Astrocyte (in vitro differentiated cells and primary cell): ENCODE measurements at regions not wholly inside any gene's neighbourhood (a gene's known extent, or its start where the extent isn't known, plus 50 kb on each side); places are given as distances from the start of the nearest gene placed in this dataset.

Source experiments
- DNase-seq: peaks from one replicate; pipeline ENCODE4 v3.0.0-alpha.2; 2010; ENCODE audit warnings: low read depth
- FAIRE-seq: peaks from 2 replicates; lab custom pipeline; 2011; peaks lifted over from hg19 to GRCh38; lab: Jason Lieb, UNC
- H2AFZ ChIP-seq: 2 replicates; pipeline ENCODE4 v1.6.0; 2012; ENCODE audit warnings: low read depth, low read length, inconsistent platforms
- H3K27ac ChIP-seq: 2 replicates; pipeline ENCODE4 v1.5.1; 2011; ENCODE audit warnings: low read depth, low read length, inconsistent platforms
- H3K27me3 ChIP-seq: 2 replicates; pipeline ENCODE4 v1.6.0; 2011; ENCODE audit warnings: low read length, inconsistent platforms; ENCODE audit not compliant: insufficient read depth
- H3K36me3 ChIP-seq: 2 replicates; pipeline ENCODE4 v1.5.1; 2011; ENCODE audit warnings: low read length, inconsistent platforms; ENCODE audit not compliant: insufficient read depth
- H3K4me1 ChIP-seq: 2 replicates; pipeline ENCODE4 v1.5.1; 2011; ENCODE audit warnings: low read length, inconsistent platforms; ENCODE audit not compliant: insufficient read depth
- H3K4me2 ChIP-seq: 2 replicates; pipeline ENCODE4 v1.6.0; 2012; ENCODE audit warnings: low read length, inconsistent platforms
- H3K4me3 ChIP-seq: 2 replicates; pipeline ENCODE4 v1.5.1; 2011; ENCODE audit warnings: low read depth, mild to moderate bottlenecking, low read length, inconsistent platforms; ENCODE audit not compliant: insufficient read depth
- H3K79me2 ChIP-seq: 2 replicates; pipeline ENCODE4 v1.6.0; 2012; ENCODE audit warnings: mild to moderate bottlenecking, low read length, inconsistent platforms; ENCODE audit not compliant: insufficient read depth
- H3K9ac ChIP-seq: 2 replicates; pipeline ENCODE4 v1.6.0; 2012; ENCODE audit warnings: mild to moderate bottlenecking, low read length, inconsistent platforms
- H3K9me3 ChIP-seq: 2 replicates; pipeline ENCODE4 v1.5.1; 2012; ENCODE audit warnings: low read depth, mild to moderate bottlenecking, low read length, inconsistent platforms; ENCODE audit not compliant: insufficient read depth
- H4K20me1 ChIP-seq: 2 replicates; pipeline ENCODE4 v1.6.0; 2012; ENCODE audit warnings: low read length, inconsistent platforms; ENCODE audit not compliant: insufficient read depth
- H3K27ac Mint-ChIP-seq: one replicate; pipeline ENCODE4 v1.8.0; 2021; ENCODE audit warnings: mild to moderate bottlenecking, mixed read lengths; ENCODE audit not compliant: unreplicated experiment
- H3K27me3 Mint-ChIP-seq: one replicate; pipeline ENCODE4 v1.8.0; 2021; ENCODE audit warnings: low read depth, mixed read lengths; ENCODE audit not compliant: unreplicated experiment
- H3K36me3 Mint-ChIP-seq: one replicate; pipeline ENCODE4 v1.8.0; 2021; ENCODE audit warnings: low read depth, mixed read lengths; ENCODE audit not compliant: unreplicated experiment
- H3K4me1 Mint-ChIP-seq: one replicate; pipeline ENCODE4 v1.8.0; 2021; ENCODE audit warnings: low read depth, mixed read lengths; ENCODE audit not compliant: unreplicated experiment
- H3K4me3 Mint-ChIP-seq: one replicate; pipeline ENCODE4 v1.8.0; 2021; ENCODE audit warnings: mild to moderate bottlenecking, moderate library complexity, mixed read lengths; ENCODE audit not compliant: unreplicated experiment
- H3K9me3 Mint-ChIP-seq: one replicate; pipeline ENCODE4 v1.8.0; 2021; ENCODE audit warnings: mild to moderate bottlenecking, mixed read lengths; ENCODE audit not compliant: unreplicated experiment
- EZH2 ChIP-seq: IDR thresholded peaks from 2 replicates; pipeline ENCODE4 v1.6.1; 2012; ENCODE audit warnings: mild to moderate bottlenecking, low read length, inconsistent platforms; ENCODE audit not compliant: insufficient read depth
- TF ChIP-seq, protein P1 (sequence below): IDR thresholded peaks from 2 replicates; pipeline ENCODE4 v1.5.1; 2011; ENCODE audit warnings: low read depth, mild to moderate bottlenecking, inconsistent platforms, low read length, moderate library complexity; ENCODE audit not compliant: insufficient read depth

DNA sequence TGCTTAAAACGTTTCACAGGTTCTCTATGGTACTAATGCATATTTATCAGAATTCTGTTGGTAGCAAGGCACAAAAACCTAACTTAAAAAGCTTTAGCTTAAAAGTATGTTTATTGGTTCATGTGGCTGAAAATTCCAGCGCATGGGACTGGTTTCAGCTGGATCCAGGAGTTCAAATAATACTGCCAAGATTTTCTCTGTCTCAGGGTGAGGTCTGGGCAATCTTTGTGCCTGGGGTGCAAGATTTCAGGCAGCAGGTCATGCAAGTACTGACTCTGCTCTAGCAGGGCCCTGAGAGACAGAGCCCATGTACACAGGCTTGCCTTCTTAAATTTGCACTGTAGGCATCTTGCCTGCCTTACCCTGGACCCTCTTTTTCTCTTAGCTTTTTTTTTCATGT lies 134.2 kb upstream of the GAS1 start:
- H3K9ac ChIP-seq = no peak overlapping the region
- TF ChIP-seq, protein P1, sequence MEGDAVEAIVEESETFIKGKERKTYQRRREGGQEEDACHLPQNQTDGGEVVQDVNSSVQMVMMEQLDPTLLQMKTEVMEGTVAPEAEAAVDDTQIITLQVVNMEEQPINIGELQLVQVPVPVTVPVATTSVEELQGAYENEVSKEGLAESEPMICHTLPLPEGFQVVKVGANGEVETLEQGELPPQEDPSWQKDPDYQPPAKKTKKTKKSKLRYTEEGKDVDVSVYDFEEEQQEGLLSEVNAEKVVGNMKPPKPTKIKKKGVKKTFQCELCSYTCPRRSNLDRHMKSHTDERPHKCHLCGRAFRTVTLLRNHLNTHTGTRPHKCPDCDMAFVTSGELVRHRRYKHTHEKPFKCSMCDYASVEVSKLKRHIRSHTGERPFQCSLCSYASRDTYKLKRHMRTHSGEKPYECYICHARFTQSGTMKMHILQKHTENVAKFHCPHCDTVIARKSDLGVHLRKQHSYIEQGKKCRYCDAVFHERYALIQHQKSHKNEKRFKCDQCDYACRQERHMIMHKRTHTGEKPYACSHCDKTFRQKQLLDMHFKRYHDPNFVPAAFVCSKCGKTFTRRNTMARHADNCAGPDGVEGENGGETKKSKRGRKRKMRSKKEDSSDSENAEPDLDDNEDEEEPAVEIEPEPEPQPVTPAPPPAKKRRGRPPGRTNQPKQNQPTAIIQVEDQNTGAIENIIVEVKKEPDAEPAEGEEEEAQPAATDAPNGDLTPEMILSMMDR = no peak
- no peak for TF ChIP-seq EZH2
- H3K27ac Mint-ChIP-seq = no peak overlapping the region

DNA sequence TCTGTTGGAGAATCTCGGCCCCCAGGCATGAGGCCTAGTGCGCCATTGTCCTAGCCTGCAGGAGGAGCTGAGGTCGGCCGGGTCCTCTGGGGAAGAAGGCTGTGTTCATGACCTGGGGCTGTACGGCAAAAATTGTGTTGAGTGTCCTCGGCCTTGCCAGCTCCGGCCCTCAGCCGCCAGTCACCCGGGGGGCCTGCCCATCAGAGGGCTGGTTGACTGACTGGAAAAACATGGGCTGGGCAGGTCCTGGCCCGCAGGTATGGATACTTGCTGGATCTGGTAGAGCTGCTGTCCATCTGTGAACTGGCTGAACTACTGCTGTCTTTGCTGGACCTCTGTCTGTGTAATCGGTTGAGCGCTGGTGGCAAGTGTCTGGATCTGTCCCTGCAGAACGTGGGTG lies 136.7 kb upstream of the GAS1 start:
- H3K4me3 Mint-ChIP-seq = no peak overlapping the region
- no peaks in the 10 kb centered on the region for H3K27me3 ChIP-seq
- H3K4me2 ChIP-seq = no peak overlapping the region
- H3K4me1 Mint-ChIP-seq = peaks cover 4% of the 10 kb centered on the region
- H4K20me1 ChIP-seq = no peaks in the 10 kb centered on the region
- DNase-seq = no peak
- peaks cover 6% of the 10 kb centered on the region for H3K9me3 Mint-ChIP-seq
- FAIRE-seq = no peak
- H3K27me3 Mint-ChIP-seq = peaks cover 6% of the 10 kb centered on the region
- H3K9ac ChIP-seq = no peak overlapping the region
- H3K36me3 ChIP-seq = no peaks in the 10 kb centered on the region
- no peak for TF ChIP-seq EZH2
- no peak overlapping the region for H3K4me3 ChIP-seq
- no peaks in the 10 kb centered on the region for H3K4me1 ChIP-seq
- H2AFZ ChIP-seq = no peak overlapping the region
- no peaks in the 10 kb centered on the region for H3K79me2 ChIP-seq
- no peak overlapping the region for H3K27ac Mint-ChIP-seq
- no peaks in the 10 kb centered on the region for H3K9me3 ChIP-seq
- no peaks in the 10 kb centered on the region for H3K36me3 Mint-ChIP-seq
- no peak overlapping the region for H3K27ac ChIP-seq

More for the DNA sequence above, 134.2 kb upstream of the GAS1 start:
- Histone ChIP-seq H2AFZ (no peak overlapping the region), H3K4me2 (no peak overlapping the region), H3K79me2 (no peaks in the 10 kb centered on the region), H3K4me3 (no peak overlapping the region), H3K27me3 (no peaks in the 10 kb centered on the region), H4K20me1 (no peaks in the 10 kb centered on the region), H3K36me3 (no peaks in the 10 kb centered on the region), H3K4me1 (no peaks in the 10 kb centered on the region), H3K9me3 (no peaks in the 10 kb centered on the region), H3K27ac (no peak overlapping the region)
- no peak overlapping the region for H3K4me3 Mint-ChIP-seq
- no peaks in the 10 kb centered on the region for H3K36me3 Mint-ChIP-seq
- H3K27me3 Mint-ChIP-seq = peaks cover 6% of the 10 kb centered on the region
- H3K9me3 Mint-ChIP-seq = peaks cover 9% of the 10 kb centered on the region
- FAIRE-seq (no peak), DNase-seq (no peak)
- peaks cover 16% of the 10 kb centered on the region for H3K4me1 Mint-ChIP-seq

DNA sequence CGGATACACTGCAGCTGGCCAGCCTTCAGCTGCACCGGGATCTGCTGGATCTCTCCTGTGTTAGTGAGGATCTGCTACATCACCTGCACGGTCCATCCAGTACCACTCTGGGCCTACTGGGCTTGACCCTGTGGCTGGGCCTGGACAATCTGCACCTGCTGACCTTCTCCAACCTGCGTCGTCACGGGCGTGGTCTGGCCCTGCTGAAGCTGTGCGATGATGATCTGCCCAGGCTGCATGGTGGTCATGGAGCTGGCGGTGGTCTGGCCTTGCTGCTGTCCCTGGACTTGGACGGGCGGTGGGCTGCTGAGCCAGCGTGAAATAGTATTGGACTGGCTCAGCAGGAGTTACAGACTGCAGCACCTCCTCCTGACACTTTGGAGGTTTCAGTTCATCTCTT lies 137.1 kb upstream of the GAS1 start:
- FAIRE-seq = no peak
- Mint-ChIP-seq H3K27ac (no peak overlapping the region), H3K4me3 (no peak overlapping the region)

More for the DNA sequence above, 137.1 kb upstream of the GAS1 start:
- H2AFZ ChIP-seq = no peak overlapping the region
- no peak overlapping the region for H3K27ac ChIP-seq
- no peaks in the 10 kb centered on the region for H3K4me1 ChIP-seq
- H3K27me3 ChIP-seq = no peaks in the 10 kb centered on the region
- H4K20me1 ChIP-seq = no peaks in the 10 kb centered on the region
- H3K9me3 ChIP-seq = no peaks in the 10 kb centered on the region
- TF ChIP-seq, protein P1 = no peak
- no peak for TF ChIP-seq EZH2
- DNase-seq = no peak
- no peaks in the 10 kb centered on the region for H3K79me2 ChIP-seq
- H3K4me1 Mint-ChIP-seq = peaks cover 4% of the 10 kb centered on the region
- H3K27me3 Mint-ChIP-seq = peaks cover 6% of the 10 kb centered on the region
- H3K9ac ChIP-seq = no peak overlapping the region
- H3K4me2 ChIP-seq = no peak overlapping the region
- H3K4me3 ChIP-seq = no peak overlapping the region
- peaks cover 4% of the 10 kb centered on the region for H3K9me3 Mint-ChIP-seq
- no peaks in the 10 kb centered on the region for H3K36me3 Mint-ChIP-seq
- no peaks in the 10 kb centered on the region for H3K36me3 ChIP-seq
